COLO668 (cell line): ENCODE measurements at regions not wholly inside any gene's neighbourhood (a gene's known extent, or its start where the extent isn't known, plus 50 kb on each side); places are given as distances from the start of the nearest gene placed in this dataset.
A peak's percentile ranks its signal among the peaks of the same experiment; 100 is the strongest.
"Not testable (repeated sequence)": the region's sequence is repeated elsewhere in the genome, so short reads cannot be mapped to it uniquely, and the experiment has no call there.

Experiments
- DNase-seq: peaks from one replicate; lab custom pipeline; 2025; ENCODE audit not compliant: unreplicated experiment; lab: John Stamatoyannopoulos, UW

GRCh38 chr16:64365448-64365931, 756.4 kb downstream of the CDH11 start:
- DNase-seq = no peak

- no peak for DNase-seq
Observed at GRCh38 chr16:64364894-64365293, 757.0 kb downstream of the CDH11 start.

- no peak for DNase-seq
Observed at GRCh38 chr16:64364416-64364815, 757.4 kb downstream of the CDH11 start.

- no peak for DNase-seq
Observed at GRCh38 chr16:64364016-64364415, 757.8 kb downstream of the CDH11 start.

- DNase-seq = no peak
Observed at GRCh38 chr16:64363039-64363438, 758.8 kb downstream of the CDH11 start.

- DNase-seq = no peak
Observed at GRCh38 chr16:64362193-64362592, 759.7 kb downstream of the CDH11 start.

GRCh38 chr16:64361753-64362152, 760.1 kb downstream of the CDH11 start:
- no peak for DNase-seq

GRCh38 chr16:64358291-64358690, 763.6 kb downstream of the CDH11 start:
- DNase-seq = no peak

- no peak for DNase-seq
Observed at GRCh38 chr16:64356267-64356666, 765.6 kb downstream of the CDH11 start.

GRCh38 chr16:64352246-64352645, 769.6 kb downstream of the CDH11 start:
- no peak for DNase-seq

- no peak for DNase-seq
Observed at GRCh38 chr16:64351121-64351520, 770.7 kb downstream of the CDH11 start.

GRCh38 chr16:64346080-64346479, 775.8 kb downstream of the CDH11 start:
- DNase-seq = peak; percentile 49

- DNase-seq = no peak
Observed at GRCh38 chr16:64345142-64345541, 776.7 kb downstream of the CDH11 start.

- not testable (repeated sequence) for DNase-seq
Observed at GRCh38 chr16:64343820-64344443, 777.9 kb downstream of the CDH11 start.

- no peak for DNase-seq
Observed at GRCh38 chr16:64343061-64343819, 778.6 kb downstream of the CDH11 start.

- not testable (repeated sequence) for DNase-seq
Observed at GRCh38 chr16:64341336-64341735, 780.5 kb downstream of the CDH11 start.

- DNase-seq = no peak
Observed at GRCh38 chr16:64339052-64339770, 782.7 kb downstream of the CDH11 start.

GRCh38 chr16:64321881-64322280, 800.0 kb downstream of the CDH11 start:
- no peak for DNase-seq

- DNase-seq = no peak
Observed at GRCh38 chr16:64321066-64321465, 800.8 kb downstream of the CDH11 start.

- DNase-seq = no peak
Observed at GRCh38 chr16:64317601-64318000, 804.3 kb downstream of the CDH11 start.

GRCh38 chr16:64313726-64314125, 808.1 kb downstream of the CDH11 start:
- no peak for DNase-seq

GRCh38 chr16:64312980-64313379, 808.9 kb downstream of the CDH11 start:
- no peak for DNase-seq
